Peyer's patch (tissue), 4 donors: ENCODE measurements at regions not wholly inside any gene's neighbourhood (a gene's known extent, or its start where the extent isn't known, plus 50 kb on each side); places are given as distances from the start of the nearest gene placed in this dataset.
"Not testable (repeated sequence)": the region's sequence is repeated elsewhere in the genome, so short reads cannot be mapped to it uniquely, and the experiment has no call there.

ENCODE experiments used
- DNase-seq, 3 donors: peaks; one replicate each; pipeline ENCODE4 v3.0.0-alpha.2; 2017 to 2019
- H3K27ac ChIP-seq, 4 donors: fragments of 200-600 bp; sonication (generic); one replicate each; pipeline ENCODE4 v1.5.1; 2016 to 2019
- H3K27me3 ChIP-seq, 2 donors: fragments of 200-600 bp; sonication (generic); one replicate each; pipeline ENCODE4 v1.5.1; 2019
- H3K36me3 ChIP-seq, 3 donors: fragments of 200-600 bp; sonication (generic); one replicate each; pipeline ENCODE4 v1.5.1; 2016 to 2019
- H3K4me1 ChIP-seq, 4 donors: fragments of 200-600 bp; sonication (generic); one replicate each; pipeline ENCODE4 v1.5.1; 2016 to 2019
- H3K4me3 ChIP-seq, 4 donors: fragments of 200-600 bp; sonication (generic); 1 replicate in 3 of 4; 2 replicates in 1 of 4; pipeline ENCODE4 v1.5.1; 2016 to 2019; ENCODE audit warnings: mild to moderate bottlenecking in 1 of 4
- H3K9me3 ChIP-seq, 4 donors: fragments of 200-600 bp; sonication (generic); one replicate each; pipeline ENCODE4 v1.5.1; 2016 to 2019; ENCODE audit warnings: mild to moderate bottlenecking in 1 of 4
- POLR2A ChIP-seq, 2 donors: fragments of 450-650 bp; IDR thresholded peaks; one replicate each; pipeline ENCODE4 v1.5.1; 2017; ENCODE audit warnings: antibody characterized with exemption in 2 of 2, mild to moderate bottlenecking in 2 of 2, moderate library complexity in 2 of 2
- TF ChIP-seq, protein P1 (sequence below), 6 experiments: fragments of 450-650 bp in 4 of 6; fragments of 200-600 bp in 2 of 6; sonication (generic) in 1 of 6; IDR thresholded peaks; one replicate each; pipeline ENCODE4 v1.5.1; 2017 to 2019; ENCODE audit warnings: antibody characterized with exemption in 6 of 6, mild to moderate bottlenecking in 3 of 6, moderate library complexity in 1 of 6

DNA sequence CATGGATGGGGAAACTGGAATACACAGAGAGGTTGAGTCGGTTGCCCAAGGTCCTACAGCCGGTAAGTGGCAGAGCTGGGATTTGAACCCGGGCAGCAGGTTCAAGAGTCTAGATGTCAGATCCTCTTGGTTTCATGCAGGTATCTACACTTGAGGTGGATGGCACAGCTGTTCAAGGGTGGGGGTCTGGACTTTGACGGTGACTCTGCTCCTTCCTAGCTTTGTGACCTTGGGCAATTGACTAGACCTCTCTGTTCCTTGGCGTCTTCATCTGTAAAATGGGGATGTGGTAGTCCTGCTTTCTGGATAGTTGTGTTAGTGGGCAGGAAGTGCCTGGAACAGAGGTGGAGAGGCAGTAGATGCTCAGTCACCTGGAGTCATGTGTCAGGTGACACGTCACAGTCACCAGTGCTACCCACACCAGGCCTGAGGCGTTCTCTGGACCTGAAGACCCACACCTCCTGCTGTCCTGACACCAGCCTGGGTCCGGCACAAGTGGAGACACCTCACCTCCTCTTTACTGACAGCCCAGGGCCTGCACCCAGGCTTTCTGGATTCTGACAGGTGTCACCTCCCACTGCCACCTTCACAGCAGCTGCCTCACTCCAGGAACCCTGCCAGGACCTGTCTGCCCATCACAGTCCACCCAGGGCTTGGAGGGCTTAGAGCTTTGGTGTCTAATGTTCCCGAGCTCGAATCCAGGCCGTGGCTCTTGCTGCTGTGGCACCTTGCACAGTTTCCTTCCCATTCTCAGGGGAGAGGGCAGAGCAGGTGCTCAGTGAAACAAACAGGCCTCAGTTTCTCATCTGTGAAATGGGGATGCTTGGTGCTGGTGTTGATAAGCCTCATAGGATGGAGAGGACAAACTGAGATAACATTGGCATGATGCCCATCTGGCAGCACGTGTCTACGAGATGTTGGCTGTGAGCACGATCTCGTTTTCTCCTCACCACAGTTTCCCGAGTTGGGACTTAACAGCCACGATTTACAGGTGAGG, 83.2 kb upstream of the RUNX3 start:
- DNase-seq = no peak
- Histone ChIP-seq H3K4me3 (no peak overlapping the region), H3K36me3 (no peaks in the 10 kb centered on the region), H3K9me3 (no peaks in the 10 kb centered on the region), H3K4me1 (peaks cover 0 to 2% (median 0%) of the 10 kb centered on the region in 4 donors), H3K27ac (no peak overlapping the region), H3K27me3 (no peaks in the 10 kb centered on the region)
- TF ChIP-seq POLR2A (IDR thresholded peaks at IDR 0.05) = no peak
- TF ChIP-seq, protein P1, sequence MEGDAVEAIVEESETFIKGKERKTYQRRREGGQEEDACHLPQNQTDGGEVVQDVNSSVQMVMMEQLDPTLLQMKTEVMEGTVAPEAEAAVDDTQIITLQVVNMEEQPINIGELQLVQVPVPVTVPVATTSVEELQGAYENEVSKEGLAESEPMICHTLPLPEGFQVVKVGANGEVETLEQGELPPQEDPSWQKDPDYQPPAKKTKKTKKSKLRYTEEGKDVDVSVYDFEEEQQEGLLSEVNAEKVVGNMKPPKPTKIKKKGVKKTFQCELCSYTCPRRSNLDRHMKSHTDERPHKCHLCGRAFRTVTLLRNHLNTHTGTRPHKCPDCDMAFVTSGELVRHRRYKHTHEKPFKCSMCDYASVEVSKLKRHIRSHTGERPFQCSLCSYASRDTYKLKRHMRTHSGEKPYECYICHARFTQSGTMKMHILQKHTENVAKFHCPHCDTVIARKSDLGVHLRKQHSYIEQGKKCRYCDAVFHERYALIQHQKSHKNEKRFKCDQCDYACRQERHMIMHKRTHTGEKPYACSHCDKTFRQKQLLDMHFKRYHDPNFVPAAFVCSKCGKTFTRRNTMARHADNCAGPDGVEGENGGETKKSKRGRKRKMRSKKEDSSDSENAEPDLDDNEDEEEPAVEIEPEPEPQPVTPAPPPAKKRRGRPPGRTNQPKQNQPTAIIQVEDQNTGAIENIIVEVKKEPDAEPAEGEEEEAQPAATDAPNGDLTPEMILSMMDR (IDR thresholded peaks at IDR 0.05) = no peak

DNA sequence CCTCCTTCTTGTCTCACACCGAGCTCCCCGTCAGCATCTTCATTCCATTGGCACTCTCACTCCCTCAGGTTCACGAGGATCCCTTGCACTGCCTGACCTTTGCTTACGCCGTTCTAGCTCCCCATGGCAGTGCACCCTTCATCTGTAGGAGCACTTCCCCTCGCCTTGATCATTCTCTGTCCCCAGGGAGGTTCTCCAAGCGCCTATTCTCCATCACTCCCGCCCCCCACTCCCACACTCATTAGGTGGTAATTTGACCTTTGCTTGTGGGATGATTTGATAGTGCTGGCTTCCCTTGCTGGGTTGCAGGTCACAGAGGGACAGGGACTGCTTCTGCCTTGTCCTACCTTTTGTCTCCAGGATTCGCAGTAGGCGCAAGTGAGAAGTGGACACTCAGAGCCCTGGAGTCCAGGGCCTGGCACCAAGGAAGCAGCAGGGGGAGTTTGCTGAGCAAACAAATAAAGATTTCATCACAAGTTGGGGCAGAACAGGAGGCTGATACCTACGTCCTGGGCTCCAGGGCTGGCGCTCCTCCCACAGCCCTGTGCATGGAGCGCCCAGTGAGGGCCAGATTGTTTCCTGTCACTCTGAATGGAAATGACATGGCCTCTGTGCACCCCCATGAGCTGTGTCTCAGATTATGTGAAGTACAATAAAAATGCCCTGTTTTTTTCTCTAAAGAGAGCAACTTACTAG, 82.0 kb upstream of the RUNX3 start:
- TF ChIP-seq, protein P1 (IDR thresholded peaks at IDR 0.05) = no peak
- no peak for TF ChIP-seq POLR2A (IDR thresholded peaks at IDR 0.05)
- no peaks in the 10 kb centered on the region for H3K4me1 ChIP-seq
- no peak overlapping the region for H3K27ac ChIP-seq
- no peaks in the 10 kb centered on the region for H3K9me3 ChIP-seq
- DNase-seq = no peak
- no peaks in the 10 kb centered on the region for H3K27me3 ChIP-seq
- no peaks in the 10 kb centered on the region for H3K36me3 ChIP-seq
- no peak overlapping the region for H3K4me3 ChIP-seq

DNA sequence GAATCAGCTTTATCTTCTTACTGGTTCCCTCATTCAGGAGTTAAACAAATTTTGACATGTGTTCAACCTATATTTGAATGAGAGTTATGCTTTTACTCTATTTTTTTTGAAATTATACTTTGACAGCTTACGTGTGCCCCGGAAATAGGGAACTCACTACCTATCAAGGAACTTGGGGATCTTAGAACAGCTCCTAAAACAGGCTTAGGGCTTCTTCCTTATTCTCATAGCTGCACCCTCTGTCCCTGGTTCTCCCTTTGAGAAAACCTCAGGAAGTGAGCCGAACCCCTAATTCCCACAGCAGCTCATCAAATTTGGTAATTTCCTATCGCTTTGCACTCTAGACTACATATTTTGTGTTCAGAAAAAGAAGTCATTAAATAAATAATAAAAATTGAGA, 81.2 kb upstream of the RUNX3 start:
- Histone ChIP-seq H3K27ac (no peak overlapping the region), H3K36me3 (no peaks in the 10 kb centered on the region), H3K4me3 (no peak overlapping the region), H3K4me1 (no peaks in the 10 kb centered on the region), H3K9me3 (no peaks in the 10 kb centered on the region), H3K27me3 (no peaks in the 10 kb centered on the region)
- no peak for DNase-seq
- no peak for TF ChIP-seq POLR2A (IDR thresholded peaks at IDR 0.05)
- TF ChIP-seq, protein P1 (IDR thresholded peaks at IDR 0.05) = no peak

DNA sequence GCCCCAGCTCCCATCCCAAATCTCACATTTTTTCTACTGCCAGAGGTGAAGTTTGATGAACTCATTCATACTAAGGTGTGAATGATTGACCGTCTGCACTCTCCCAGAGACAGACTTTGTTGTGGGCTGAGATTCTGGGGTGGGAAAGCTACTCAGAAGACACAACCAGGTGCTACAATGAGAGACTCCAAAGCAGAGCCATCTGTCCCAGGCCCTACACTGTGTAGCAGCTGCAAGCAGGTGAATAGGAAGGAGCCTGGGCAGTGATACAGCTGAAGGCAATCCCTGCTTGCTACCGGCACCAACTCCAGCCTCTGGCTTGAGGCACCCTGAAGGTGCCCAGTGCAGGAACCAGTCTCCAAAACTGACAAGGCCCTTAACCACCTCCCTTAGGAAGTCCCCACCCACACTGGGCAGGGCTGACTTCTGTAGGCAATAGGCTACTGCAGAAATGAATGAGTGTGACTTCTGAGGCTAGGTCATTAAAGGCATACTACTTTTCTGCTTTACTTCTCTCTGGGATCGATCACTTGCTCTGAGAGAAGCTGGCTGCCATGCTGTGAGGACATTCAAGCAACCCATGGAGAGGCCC, 79.7 kb upstream of the RUNX3 start:
- Histone ChIP-seq H3K9me3 (no peaks in the 10 kb centered on the region), H3K4me1 (no peaks in the 10 kb centered on the region), H3K27me3 (no peaks in the 10 kb centered on the region), H3K4me3 (no peak overlapping the region), H3K36me3 (no peaks in the 10 kb centered on the region), H3K27ac (no peak overlapping the region)
- no peak for DNase-seq
- no peak for TF ChIP-seq POLR2A (IDR thresholded peaks at IDR 0.05)
- TF ChIP-seq, protein P1 (IDR thresholded peaks at IDR 0.05) = no peak

GRCh38 chr1:25008192-25008485, 78.1 kb upstream of the RUNX3 start:
- H3K4me3 ChIP-seq = no peak overlapping the region
- no peaks in the 10 kb centered on the region for H3K36me3 ChIP-seq
- no peak for TF ChIP-seq POLR2A (IDR thresholded peaks at IDR 0.05)
- TF ChIP-seq, protein P1 (IDR thresholded peaks at IDR 0.05) = no peak
- no peak overlapping the region for H3K27ac ChIP-seq
- H3K4me1 ChIP-seq = no peaks in the 10 kb centered on the region
- no peaks in the 10 kb centered on the region for H3K27me3 ChIP-seq
- no peak for DNase-seq
- H3K9me3 ChIP-seq = no peaks in the 10 kb centered on the region

DNA sequence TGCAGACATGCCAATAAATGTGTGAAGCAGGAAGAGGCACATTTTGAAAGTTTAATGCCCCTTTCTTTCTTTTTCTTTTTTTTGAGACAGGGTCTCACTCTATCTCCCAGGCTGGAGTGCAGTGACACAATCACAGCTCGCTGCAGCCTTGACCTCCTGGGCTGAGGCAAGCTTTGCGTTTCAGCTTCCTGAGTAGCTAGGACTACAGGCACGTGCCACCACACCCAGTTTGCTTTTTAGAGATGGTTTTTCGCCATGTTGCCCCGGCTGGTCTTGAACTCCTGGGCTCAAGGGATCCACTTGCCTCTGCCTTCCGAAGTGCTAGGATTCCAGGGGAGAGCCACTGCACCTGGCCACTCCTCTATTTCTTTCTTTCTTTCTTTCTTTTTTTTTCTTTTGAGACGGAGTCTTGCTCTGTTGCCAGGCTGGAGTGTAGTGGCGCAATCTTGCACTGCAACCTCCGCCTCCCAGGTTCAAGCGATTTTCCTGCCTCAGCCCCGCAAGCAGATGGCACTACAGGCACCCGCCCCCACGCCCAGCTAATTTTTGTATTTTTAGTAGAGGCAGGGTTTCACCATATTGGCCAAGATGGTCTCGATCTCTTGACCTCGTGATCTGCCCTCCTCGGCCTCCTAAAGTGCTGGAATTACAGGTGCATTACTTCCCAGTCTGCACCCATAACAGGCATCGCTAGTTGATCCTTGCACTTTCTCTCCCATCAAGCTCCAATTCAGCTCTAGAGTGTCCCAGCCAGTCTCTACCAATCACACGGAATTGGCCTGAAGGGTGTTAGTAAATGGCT, 77.5 kb upstream of the RUNX3 start:
- H3K27me3 ChIP-seq, H3K4me1 ChIP-seq, H3K27ac ChIP-seq, H3K9me3 ChIP-seq, H3K4me3 ChIP-seq, H3K36me3 ChIP-seq, DNase-seq: not testable (repeated sequence)
